NCI-H2171 treated with DMSO at 0.1 percent for 48 hours (cell line): ENCODE measurements at regions not wholly inside any gene's neighbourhood (a gene's known extent, or its start where the extent isn't known, plus 50 kb on each side); places are given as distances from the start of the nearest gene placed in this dataset.

Source experiments
- DNase-seq: peaks from one replicate; lab custom pipeline; 2025; lab: John Stamatoyannopoulos, UW

- DNase-seq, result no peak
These were observed 269.9 kb downstream of the MTRR start for GRCh38 chr5:8138884-8139283.

GRCh38 chr5:8150791-8151190 lies 281.8 kb downstream of the MTRR start:
- DNase-seq, result no peak

- DNase-seq, result no peak
These were observed 287.8 kb downstream of the MTRR start for GRCh38 chr5:8156706-8157105.

DNA sequence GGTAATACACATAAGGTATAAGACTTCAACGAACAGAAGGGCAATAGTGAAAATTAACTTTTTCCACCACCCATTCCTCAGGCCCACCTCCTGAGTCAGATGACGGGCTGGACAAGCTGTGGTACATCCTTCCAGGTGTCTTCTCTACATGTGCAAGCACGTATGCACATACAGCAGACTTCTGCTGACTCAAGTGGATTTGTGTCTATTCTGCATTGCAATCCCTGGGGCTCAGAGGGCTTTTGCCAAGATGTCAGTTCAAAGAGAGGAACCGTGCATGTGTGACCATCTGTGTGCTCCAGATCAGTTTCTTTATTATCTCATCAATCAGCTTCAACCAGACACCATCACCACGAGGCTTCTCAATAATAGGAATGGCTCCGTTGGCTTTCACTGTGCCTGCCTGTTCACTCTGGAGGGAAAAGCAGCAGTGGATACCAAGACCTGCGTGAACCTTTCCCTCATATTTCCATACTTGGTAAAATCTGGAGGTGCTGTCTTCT lies 288.4 kb downstream of the MTRR start:
- peak; percentile 54 for DNase-seq

DNA sequence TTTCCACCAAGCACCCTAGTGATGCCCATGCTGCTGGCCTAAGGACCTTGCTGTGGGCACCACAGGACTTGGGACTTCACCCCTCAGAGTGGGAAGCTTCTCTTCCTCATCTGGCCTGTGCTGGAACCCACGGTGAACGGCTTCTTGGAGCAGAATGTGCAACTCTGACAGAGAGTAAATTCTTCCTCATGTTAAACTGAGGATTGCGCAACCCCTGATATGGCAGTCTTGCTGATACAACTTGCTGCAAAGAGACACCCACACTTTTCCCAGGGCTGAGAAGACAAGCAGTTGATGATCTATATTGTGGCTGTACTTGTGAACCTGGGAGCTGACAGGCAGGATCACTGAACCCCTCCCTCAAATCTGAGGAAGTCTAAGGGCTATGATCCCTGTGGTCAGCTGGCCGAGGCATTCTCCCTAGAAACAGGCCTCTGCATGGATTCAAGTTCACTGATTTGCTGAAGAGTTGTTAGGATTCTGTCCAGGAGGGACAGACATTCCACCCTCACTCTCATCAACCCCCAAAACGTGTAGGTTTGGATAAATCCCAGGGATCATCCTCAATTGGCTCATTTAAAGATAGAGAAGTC lies 307.2 kb downstream of the MTRR start:
- DNase-seq, result no peak

DNA sequence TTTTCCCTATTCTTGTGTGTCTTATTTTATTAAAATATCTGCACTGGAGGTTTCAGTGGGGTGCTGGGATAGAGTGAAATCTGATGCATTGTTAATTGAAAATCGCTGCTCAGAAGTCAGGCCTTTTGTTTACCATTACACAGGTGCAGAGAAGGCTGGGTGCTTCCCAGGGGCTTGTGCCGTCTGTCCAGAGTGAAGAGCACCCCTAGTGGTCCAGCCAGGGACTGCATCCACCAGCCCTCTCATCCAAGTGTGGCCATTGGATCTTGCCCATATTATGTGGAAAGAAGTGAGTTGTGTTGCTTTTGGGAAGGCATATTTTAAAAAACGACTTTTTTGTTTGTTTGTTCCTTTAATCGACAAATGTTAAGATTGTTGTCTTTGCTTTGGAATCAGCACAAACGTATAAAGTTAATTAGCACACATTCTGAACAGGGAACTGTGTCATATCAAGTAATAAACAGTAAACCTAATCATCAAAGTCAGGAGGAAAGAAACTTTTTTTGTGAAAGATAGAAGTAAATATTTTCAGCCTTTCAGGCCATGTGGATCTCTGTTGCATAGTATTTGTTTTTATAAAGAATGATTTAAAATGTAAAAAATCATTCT lies 315.6 kb downstream of the MTRR start:
- DNase-seq, result peak; percentile 82

DNA sequence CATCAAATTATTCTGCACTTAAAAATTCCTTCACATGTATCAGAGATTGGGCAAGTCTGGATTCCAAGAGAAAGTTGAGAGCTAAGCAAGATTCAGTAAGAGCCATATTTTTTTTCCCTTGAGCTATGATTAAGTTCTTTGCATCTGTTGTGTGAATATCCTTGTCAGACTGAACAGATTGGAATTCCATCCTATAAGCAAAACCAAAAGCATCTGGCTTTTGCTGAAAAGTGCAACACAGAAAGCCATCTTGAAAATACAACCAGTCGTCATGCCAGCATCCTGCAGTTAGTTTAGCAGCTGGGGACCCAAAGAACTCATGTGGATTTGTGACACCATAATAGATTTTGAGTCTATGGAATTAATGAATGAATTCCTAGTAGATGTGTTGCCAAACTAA lies 316.9 kb downstream of the MTRR start:
- DNase-seq, result peak; percentile 73

GRCh38 chr5:8188874-8189565 lies 320.1 kb downstream of the MTRR start:
- no peak for DNase-seq

- no peak for DNase-seq
These were observed 323.9 kb downstream of the MTRR start for GRCh38 chr5:8192840-8193239.

- DNase-seq, result no peak
These were observed 327.1 kb downstream of the MTRR start for GRCh38 chr5:8196061-8196460.

- DNase-seq, result no peak
These were observed 339.4 kb downstream of the MTRR start for GRCh38 chr5:8208307-8208706.

DNA sequence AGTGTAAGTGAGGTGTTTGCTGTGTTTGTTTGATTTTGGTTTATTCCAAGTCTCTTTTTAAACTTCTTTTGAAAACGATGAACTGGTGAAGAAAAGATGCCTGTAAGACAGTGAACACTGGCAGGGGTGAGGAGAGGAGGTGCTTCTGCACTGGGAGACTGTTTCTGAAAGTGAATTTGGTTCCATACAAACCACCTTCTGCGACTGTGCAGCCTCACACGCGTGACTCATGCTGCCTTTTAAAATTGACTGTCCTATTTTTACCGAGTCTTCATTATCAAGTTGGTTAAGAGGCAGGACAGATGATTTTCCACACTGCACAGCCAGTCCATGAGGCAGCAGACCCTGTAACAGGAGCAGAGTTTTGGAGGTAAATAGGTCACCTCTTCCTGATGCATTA lies 340.6 kb downstream of the MTRR start:
- DNase-seq, result no peak

- no peak for DNase-seq
These were observed 344.8 kb downstream of the MTRR start for GRCh38 chr5:8213701-8214240.

- DNase-seq, result no peak
These were observed 348.0 kb downstream of the MTRR start for GRCh38 chr5:8216921-8217320.

DNA sequence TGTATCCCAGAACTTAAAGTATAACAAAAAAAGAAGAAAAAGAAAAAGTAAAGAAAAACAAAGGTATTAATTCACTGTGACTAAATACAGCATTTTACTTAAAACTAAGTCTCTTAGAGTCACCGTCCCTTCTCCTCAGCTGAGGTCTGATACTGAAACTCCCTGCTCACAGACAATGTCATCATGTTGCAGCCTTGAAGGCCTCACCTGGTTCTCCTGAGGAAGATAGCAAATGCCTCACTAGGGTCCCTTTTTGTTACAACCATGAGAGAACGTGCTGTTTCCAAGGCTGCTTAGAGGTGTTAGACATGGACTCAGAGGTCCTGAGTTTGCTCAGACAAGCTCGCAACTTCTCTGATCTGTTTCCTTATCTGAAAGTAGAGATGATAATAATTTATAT lies 357.2 kb downstream of the MTRR start:
- no peak for DNase-seq

- DNase-seq, result no peak
These were observed 358.2 kb downstream of the MTRR start for GRCh38 chr5:8227112-8227511.

GRCh38 chr5:8229551-8229950 lies 360.6 kb downstream of the MTRR start:
- DNase-seq, result no peak

DNA sequence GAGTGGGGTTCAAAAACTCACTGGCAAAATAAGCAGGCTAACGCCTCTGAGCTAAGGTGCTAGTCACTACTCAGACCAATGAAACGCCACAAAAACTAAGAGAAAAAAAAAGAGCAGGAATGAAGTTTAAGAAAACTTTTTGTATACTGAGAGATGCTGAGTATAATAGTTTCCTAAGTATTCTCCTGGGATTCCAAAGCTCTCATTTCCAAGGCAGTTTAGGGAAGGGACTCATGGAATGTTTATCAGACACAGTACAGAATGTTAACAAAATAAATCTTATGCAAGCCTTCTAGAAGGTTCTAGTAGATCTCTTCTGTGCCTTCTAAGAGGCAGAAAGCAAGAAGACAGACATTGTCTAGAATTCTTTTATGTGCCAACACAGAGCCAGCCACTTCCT lies 361.9 kb downstream of the MTRR start:
- no peak for DNase-seq

- no peak for DNase-seq
These were observed 364.5 kb downstream of the MTRR start for GRCh38 chr5:8233479-8233878.

DNA sequence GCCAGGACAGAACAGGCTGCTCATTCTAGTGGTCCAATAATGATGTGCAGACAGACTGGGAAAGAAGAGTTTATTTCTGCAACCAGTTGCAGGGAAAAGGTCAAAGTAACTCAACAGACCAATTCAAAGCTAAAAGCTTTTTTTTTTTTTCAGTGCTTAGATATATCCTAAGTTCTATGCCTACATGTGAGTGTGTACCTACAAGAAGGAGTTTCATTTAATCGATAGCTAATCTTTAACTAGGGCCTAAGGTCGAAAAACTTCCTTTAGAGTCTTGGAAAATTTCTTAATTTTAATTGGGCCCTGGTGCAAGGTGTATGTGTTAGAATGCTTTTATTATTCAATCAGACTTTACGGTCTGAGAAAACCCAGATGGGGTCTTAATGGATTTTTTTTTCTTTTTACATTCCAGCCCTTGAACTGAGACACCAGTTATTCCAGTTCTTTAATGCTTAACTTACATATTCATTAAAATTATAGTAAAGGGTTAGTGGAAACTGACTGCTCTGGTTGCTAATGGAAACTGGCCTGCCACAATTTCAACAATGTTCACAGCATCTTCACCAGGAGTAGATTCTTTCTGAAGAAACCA lies 365.3 kb downstream of the MTRR start:
- no peak for DNase-seq

- DNase-seq, result no peak
These were observed 369.1 kb downstream of the MTRR start for GRCh38 chr5:8238080-8238479.

DNA sequence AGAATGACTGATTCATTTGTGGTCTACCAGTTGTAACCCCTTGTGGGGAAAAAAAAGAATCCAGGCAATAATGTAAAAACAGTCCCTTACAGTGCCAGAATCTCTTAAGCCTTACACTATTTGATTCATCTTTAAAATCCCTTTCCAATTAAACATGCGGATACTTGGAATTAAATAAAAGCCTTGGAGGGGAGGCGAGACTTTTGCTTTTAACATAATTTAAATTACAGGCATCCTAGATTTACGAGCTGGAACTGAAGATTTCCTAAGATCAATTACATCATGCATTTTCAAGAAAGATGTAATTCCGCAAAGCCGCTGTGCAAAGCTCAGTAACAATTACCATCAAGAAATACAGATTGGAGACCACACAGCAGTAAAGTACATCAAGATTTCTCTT lies 370.2 kb downstream of the MTRR start:
- no peak for DNase-seq

- no peak for DNase-seq
These were observed 370.7 kb downstream of the MTRR start for GRCh38 chr5:8239646-8240045.
